Hypothalamus (tissue), 51 donors: ENCODE measurements at regions not wholly inside any gene's neighbourhood (a gene's known extent, or its start where the extent isn't known, plus 50 kb on each side); places are given as distances from the start of the nearest gene placed in this dataset.

ENCODE experiments used
- DNase-seq, 51 donors: peaks; one replicate each; lab custom pipeline; 2025; lab: John Stamatoyannopoulos, UW

DNA sequence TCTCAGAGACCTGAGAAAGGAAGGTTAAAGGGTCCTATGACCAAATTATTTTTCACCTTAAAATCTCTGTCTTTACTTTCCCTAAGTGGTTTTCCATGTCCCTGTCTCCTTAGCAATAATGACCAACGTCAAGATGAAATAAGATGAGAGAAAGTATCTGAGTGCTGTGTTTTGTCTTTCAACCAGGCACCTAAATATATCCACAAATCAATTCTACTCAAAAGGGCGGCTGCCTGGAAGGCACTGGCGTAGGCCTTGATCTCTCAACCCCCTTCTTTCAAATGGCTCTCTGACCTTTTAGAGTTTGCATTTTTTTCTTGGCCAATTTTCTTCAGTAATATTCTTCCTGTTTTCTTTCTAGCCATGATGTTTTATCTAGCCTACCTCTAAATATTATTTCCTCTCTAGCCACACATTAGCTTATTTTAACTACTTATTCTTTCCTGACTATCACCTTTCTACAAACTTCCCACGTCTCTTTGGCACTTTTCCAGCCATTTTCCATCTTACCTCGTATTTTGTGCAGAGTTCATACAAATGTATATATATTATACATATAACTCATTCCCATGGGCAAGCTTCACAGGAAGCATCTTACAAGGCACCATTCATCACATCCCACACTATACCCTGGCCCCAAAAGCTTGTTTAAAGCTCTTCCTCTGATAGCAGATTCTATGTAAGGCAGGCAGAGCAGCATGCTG is 204.5 kb downstream of the SNX18 start:
- DNase-seq: no peak

DNA sequence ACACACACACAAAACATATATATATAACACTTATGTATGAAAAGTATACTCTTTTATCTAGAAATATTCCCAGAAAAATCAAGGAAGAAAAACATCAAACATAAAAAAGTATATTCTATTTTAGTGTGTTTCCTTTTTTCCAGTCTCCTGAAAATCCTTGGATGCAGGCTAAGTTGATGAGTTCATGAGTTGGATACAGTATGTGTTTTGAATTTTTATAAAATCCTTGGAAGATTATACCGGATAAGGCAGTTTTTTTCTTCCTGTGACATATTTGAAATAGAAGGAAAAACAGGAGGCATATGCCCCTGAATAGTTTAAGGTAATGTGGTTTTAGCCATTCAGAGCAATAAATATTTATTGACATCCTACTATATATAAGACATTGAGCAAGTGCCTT is 203.6 kb downstream of the SNX18 start:
- DNase-seq: no peak

GRCh38 chr5:54720341-54720740 is 202.8 kb downstream of the SNX18 start:
- DNase-seq: no peak

DNA sequence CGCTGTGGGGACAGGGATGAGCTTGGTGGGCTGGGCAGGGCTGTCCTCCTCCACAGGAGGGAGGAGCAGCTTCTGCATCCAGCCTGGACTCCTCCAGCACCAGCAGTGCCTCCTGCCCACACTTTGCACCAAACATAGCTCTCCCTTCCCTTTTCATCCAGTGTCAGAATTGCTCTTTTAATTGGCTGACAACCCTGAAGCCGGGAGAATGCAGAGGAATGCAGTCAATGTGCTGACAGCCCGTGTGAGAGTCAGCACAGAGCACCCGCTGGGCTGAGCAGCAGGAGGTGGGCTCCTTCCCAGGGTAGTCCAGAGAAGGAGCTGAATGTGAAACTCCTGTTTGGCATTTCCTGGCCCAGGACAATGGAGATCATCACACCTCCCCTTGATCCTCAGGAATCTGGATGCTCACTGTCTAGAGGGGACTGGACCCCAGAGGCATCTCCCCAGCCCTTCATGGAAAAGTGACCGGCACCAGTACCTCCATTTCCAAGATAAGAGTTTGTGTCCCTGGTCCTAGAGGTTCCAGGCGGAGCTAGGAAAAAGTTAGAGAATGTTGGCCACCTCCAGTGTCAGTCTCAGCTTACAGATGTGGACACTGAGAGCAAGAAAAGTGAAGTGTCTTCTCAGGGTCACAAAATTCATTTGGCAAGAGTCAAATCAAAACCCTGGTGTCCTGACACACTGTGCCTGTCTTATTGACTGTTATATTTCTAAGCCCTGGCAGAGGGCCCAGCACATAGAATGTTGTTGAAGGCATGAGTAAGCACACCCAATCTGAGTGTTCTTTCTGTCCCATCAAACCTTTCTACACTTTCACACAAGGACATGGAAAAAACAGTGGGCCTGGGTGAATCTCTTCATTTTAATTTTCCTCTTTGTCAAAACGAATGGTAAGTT is 202.1 kb downstream of the SNX18 start:
- no peak for DNase-seq

- peak in 3 of 51 donors; percentile 15 to 25 (median 18) for DNase-seq
These were observed 201.1 kb downstream of the SNX18 start for GRCh38 chr5:54718656-54719055.

GRCh38 chr5:54717870-54718269 is 200.3 kb downstream of the SNX18 start:
- DNase-seq: no peak

- no peak for DNase-seq
These were observed 199.9 kb downstream of the SNX18 start for GRCh38 chr5:54717459-54717858.

GRCh38 chr5:54713923-54714581 is 196.5 kb downstream of the SNX18 start:
- no peak for DNase-seq

DNA sequence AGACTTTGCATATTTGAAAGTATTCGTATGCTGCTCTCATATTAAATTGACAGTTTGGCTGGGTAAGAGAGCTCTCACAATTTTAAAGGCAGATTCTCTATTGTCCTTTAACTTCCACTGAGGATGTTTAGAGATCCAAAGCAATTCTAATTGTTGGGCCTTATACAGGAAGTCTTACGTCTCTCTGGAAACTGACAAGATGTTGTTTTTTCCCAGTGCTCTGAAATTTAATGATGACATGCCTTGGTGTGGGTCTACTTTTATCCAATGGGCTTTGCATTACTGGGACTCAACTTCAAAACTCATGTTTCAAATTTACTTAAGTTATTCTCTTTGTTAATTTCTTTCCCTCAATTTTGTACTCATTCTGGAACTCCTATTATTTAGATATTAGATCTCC is 191.5 kb downstream of the SNX18 start:
- no peak for DNase-seq

DNA sequence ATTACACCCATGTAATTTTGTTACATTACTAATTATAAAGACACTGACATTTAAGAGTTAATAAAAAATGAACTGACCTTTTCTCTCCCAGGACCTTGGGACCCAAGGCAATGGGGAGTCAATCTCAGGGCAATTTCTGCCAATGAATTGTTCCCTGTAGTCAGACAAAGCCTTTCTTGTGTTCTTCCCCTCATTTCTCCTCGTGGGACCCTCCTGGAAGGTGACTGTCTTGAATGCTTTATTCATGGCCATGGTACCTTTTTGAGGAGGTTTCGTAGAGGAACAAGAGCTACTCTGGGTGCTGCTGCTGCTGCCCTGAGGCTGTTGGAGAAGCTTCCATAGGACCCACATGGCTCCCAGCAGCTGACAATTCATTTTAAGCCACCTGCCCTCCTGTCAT is 190.3 kb downstream of the SNX18 start:
- DNase-seq: no peak

DNA sequence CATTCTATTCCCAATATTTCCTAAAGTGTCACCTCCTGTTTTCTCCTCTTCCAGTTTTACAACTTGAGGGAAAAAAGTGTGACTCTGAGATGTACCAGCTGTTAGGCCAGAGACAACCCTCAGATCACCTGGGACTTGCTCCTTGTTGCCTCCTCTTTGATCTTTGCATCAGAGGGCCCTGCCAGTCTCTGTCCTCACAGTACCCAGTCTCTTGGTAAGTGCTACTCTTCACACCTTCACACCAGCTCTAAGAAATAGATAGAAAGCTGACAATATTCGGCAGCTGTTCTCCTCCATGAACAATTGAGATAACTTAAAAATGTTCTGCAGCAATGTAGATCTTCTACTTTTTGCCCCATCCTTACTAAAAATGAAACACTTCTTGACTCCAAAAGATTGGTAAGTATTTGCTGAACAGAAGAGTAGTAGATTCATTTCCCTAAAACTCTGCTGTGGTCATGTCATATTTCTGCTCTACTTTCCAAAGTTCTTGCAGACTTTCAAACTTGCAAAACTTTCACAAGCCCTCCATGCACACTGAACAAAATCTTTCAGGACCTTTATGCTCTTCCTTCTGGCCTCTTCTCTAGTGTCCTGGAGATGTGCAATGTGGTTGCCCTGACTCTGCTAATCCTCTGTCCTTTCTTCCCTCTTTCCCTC is 188.6 kb downstream of the SNX18 start:
- DNase-seq: peak in 1 of 51 donors; percentile 5

DNA sequence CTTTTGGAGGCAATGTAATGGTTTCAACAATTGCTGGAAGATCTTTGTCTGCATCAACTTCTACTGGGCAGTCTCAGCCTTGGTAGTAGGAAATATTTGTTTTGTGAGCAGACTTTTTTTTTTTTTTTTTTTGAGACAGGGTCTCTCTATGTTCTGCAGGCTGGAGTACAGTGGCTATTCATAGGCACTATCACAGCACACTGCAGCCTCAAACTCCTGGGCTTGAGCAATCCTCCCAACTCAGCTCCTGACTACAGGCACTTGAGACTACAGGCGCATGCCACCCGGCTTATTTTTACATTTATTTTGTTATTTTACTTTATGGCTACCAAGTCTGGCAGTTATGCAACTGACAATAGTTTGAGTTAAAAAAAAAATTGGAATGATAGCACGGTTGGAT is 187.3 kb downstream of the SNX18 start:
- no peak for DNase-seq

- no peak for DNase-seq
These were observed 186.8 kb downstream of the SNX18 start for GRCh38 chr5:54704333-54704732.

DNA sequence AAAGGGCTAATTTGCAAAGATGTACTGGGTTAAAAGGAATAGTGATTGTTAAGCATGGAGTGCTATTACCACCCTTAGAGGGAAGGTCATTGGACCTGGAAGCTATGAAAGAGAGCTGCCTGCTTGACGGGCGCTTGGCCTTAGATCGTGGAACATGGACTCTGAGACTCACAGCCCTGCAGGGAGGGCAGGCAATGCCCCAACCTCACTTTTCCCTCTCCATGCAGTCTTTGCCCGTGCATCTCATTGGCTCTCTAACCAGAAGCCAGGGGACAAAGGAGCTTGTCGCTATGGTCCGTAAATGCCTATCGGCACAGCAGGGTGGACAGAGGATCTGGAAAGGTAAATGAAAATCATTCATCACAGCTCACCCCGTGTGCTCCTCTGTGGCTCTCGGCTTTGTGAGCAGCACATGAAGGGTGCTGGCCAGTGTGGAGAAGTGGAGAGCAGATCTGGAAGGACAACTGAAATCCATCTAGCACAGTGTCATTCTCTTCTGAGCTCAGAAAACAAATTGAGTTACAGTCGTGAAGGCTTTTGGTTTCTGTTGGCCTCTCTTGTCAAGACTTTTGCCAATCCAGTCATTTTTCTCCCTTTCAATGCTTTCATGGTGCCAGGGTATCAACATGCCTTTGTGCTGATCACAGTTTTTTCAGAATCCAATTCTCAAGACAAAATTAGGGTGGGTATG is 186.2 kb downstream of the SNX18 start:
- DNase-seq: peak in 1 of 51 donors; percentile 4

- peak in 1 of 51 donors; percentile 10 for DNase-seq
These were observed 185.6 kb downstream of the SNX18 start for GRCh38 chr5:54703133-54703532.

- no peak for DNase-seq
These were observed 184.9 kb downstream of the SNX18 start for GRCh38 chr5:54702470-54702869.

DNA sequence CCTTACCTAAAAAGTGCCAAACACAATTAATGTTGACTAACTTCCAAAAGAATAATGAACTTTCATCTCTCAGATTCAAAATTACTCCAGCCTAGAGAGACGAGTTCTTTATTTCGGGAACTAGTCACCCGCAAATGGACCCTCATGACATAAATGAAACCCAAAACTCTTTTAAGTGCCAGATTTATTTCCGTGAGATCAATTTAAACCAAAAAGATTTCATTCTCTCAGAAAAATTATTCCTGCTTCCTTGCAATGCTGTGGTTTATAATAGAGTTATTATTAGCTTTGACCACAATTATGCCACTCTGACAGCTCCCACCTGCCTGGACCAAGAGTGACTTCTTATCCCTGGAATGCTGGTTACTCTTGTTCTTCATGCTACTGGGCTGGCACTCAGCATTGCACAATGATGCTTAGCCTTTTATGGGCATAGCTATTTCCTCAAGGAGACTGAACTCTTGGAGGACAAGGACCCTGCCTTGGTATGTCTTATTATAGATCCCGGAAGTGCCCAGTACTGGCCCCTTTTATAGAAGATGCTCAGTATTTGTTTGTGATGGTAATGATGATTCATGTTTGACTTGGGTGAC is 183.5 kb downstream of the SNX18 start:
- DNase-seq: no peak

DNA sequence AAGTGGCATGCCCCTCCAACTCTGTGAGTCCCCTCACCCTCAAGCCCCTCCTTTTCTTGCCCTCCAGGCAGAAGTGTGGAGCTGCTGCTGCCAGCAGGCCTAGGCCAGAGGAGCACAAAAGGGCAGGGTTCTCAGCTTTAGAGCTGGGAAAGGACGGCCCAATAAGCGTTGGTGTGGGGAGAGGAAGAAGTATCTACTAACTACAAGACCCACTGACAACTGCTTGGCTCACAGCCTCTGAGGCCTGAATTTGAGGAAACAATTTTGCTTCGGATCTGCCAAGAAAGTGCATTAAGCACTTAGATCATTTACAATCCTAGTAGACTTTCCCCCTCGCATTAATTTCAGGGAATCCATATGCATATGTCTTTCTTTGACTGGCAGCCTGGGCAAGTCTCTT is 179.4 kb downstream of the SNX18 start:
- DNase-seq: no peak

GRCh38 chr5:54696346-54696745 is 178.8 kb downstream of the SNX18 start:
- DNase-seq: no peak
